Neural cell (in vitro differentiated cells): ENCODE measurements at regions not wholly inside any gene's neighbourhood (a gene's known extent, or its start where the extent isn't known, plus 50 kb on each side); places are given as distances from the start of the nearest gene placed in this dataset.
"Not testable (repeated sequence)": the region's sequence is repeated elsewhere in the genome, so short reads cannot be mapped to it uniquely, and the experiment has no call there.

Source experiments
- CTCF ChIP-seq: fragments of 450-650 bp; IDR thresholded peaks from 2 replicates; pipeline ENCODE4 v1.5.1; 2014; ENCODE audit warnings: antibody characterized with exemption, mild to moderate bottlenecking, moderate library complexity; ENCODE audit not compliant: poor library complexity, severe bottlenecking
- EZH2 ChIP-seq: fragments of 200-600, 300-800 bp; shearing (Covaris generic), sonication (generic); IDR thresholded peaks from 2 replicates; pipeline ENCODE4 v1.6.1; 2014; ENCODE audit warnings: antibody characterized with exemption, low read length, borderline replicate concordance, mild to moderate bottlenecking; ENCODE audit not compliant: insufficient read depth, poor library complexity, severe bottlenecking
- MXI1 ChIP-seq: fragments of 450-650 bp; conservative IDR thresholded peaks from 2 replicates; pipeline ENCODE4 v1.6.1; 2014; ENCODE audit warnings: antibody characterized with exemption, mild to moderate bottlenecking; ENCODE audit not compliant: poor library complexity, severe bottlenecking
- POLR2AphosphoS5 ChIP-seq: IDR thresholded peaks from 2 replicates; pipeline ENCODE4 v1.6.1; 2012
- RAD21 ChIP-seq: fragments of 450-650 bp; conservative IDR thresholded peaks from 2 replicates; pipeline ENCODE4 v1.6.1; 2014; ENCODE audit warnings: antibody characterized with exemption, mild to moderate bottlenecking, moderate library complexity
- REST ChIP-seq: IDR thresholded peaks from 2 replicates; pipeline ENCODE4 v1.6.1; 2012; ENCODE audit warnings: borderline replicate concordance
- SMC3 ChIP-seq: fragments of 450-650 bp; conservative IDR thresholded peaks from 2 replicates; pipeline ENCODE4 v1.6.1; 2014; ENCODE audit warnings: antibody characterized with exemption, mild to moderate bottlenecking, moderate library complexity; ENCODE audit not compliant: poor library complexity
- TAF1 ChIP-seq: IDR thresholded peaks from 2 replicates; pipeline ENCODE4 v1.6.1; 2012; ENCODE audit warnings: low read depth

GRCh38 chr2:111503844-111504570 lies 380.0 kb downstream of the ANAPC1 start:
- not testable (repeated sequence) for TF ChIP-seq REST, POLR2AphosphoS5, CTCF, SMC3, EZH2, TAF1, RAD21, MXI1
